IPS-NIHi11 (cell line): ENCODE measurements at regions not wholly inside any gene's neighbourhood (a gene's known extent, or its start where the extent isn't known, plus 50 kb on each side); places are given as distances from the start of the nearest gene placed in this dataset.

Experiments used
- DNase-seq: peaks from one replicate; pipeline ENCODE4 v3.0.0; 2012; ENCODE audit warnings: mixed read lengths, low spot score

- DNase-seq: no peak
Observed at GRCh38 chr2:37838541-37839167, 86.4 kb upstream of the RMDN2 start.

- DNase-seq: no peak
Observed at GRCh38 chr2:37839991-37840390, 85.1 kb upstream of the RMDN2 start.

DNA sequence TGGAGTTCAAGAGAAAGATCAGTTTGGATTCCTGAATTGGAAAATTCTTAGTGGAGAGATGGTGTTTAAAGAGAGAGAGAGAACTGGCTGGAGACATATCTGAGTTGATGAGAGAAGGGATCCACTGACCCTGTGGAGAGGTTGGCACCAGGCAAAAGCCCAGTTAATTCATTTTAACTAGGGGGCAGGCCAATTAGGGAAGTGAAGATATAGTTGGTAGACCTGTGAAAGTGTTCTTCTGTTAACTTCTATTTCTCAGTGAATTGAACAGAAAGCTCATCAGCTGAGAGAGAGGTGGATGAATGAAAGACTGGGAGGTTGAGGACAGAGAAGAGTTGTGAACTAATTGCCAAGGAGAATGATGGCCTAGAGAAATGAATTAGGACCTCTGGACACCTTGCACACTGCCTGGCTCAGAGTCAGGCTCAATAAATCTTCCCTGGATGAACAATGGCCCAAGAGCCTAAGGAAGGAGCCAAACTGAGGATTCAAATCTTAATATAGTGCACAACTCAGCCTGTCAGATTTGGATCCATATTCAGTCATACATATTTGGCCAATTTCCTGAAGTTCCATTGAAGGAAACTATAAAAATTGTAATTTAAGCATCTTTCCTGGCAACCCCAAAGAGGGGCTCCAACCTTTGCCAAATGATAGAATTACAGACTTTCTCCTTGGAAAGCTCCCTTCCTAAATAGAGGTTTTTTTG, 82.2 kb upstream of the RMDN2 start:
- DNase-seq: no peak

DNA sequence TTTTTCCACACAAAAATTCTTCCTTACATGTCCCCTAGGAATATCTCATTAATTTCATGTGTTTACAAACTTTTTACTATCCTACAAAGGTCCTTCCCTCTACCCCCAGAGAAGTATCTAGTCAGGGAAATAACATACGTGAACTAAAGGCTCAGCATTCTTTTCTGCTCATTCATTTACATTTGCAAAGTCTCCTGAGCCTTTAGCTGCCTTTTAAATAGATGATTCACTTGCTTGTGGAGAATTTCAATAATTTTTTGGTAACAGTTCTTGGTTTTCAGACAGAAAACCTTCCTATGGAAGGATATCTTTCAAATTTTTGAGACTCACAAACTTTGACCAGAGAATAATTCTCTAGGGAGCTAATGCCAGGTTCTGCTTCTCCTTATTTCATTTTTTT, 81.5 kb upstream of the RMDN2 start:
- DNase-seq: no peak

GRCh38 chr2:37846207-37846606, 78.9 kb upstream of the RMDN2 start:
- no peak for DNase-seq

GRCh38 chr2:37847792-37848191, 77.3 kb upstream of the RMDN2 start:
- DNase-seq: peak; percentile 26

- DNase-seq: no peak
Observed at GRCh38 chr2:37848451-37848850, 76.6 kb upstream of the RMDN2 start.

GRCh38 chr2:37849911-37850310, 75.2 kb upstream of the RMDN2 start:
- no peak for DNase-seq

DNA sequence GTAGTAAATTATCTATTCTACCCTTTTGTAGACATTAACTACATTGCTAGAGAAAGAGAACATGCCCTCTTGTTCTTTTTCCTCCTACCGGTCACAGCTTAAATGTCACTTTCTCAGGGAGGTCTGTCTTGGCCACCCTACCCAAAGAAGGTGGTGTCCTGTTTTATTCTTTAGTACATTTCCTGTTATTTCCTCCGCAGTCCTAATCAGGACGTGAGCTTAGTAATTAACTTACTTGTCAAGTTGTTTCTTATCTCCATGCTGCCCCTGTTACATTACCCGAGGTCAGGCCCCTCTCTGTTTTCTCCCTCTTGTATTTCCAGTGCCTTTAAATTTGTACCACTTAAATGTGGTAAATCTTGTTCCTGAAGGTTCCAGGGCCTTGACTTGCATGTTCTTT, 73.7 kb upstream of the RMDN2 start:
- no peak for DNase-seq

- DNase-seq: no peak
Observed at GRCh38 chr2:37851828-37852584, 73.1 kb upstream of the RMDN2 start.

- no peak for DNase-seq
Observed at GRCh38 chr2:37852585-37853014, 72.5 kb upstream of the RMDN2 start.

- DNase-seq: no peak
Observed at GRCh38 chr2:37854676-37855282, 70.3 kb upstream of the RMDN2 start.

- DNase-seq: no peak
Observed at GRCh38 chr2:37855283-37856041, 69.6 kb upstream of the RMDN2 start.

DNA sequence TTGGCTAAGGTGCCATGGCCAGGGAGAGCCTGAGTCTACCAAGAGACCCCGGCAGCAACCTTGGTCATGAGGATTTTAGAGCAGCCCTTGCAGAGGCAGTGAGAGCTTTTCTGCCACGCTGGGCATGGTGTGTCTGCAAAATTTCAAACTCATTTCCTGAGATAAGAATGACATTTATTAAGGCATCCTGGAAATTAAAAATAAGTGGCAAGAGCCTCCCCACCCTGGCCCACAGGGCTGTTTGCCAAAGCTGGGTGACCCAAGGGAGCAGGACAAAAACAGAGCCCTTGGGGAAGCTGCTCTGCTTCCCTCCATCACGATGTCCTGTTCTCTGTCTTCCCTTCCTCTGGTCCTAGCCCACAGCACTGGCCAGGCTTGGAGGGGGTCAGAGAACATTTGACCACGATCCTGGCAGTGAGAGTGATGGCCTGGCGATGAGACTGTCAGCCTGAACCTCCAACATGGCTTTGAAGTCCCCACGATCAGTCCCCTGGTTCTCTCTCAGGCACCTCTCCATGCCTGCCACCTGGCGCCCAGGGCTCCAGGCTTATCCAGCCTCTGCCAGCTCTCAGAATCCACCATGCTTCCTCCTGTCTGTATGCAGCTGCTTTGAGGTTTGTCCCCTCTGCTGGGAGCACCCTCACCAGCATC, 68.9 kb upstream of the RMDN2 start:
- DNase-seq: no peak

DNA sequence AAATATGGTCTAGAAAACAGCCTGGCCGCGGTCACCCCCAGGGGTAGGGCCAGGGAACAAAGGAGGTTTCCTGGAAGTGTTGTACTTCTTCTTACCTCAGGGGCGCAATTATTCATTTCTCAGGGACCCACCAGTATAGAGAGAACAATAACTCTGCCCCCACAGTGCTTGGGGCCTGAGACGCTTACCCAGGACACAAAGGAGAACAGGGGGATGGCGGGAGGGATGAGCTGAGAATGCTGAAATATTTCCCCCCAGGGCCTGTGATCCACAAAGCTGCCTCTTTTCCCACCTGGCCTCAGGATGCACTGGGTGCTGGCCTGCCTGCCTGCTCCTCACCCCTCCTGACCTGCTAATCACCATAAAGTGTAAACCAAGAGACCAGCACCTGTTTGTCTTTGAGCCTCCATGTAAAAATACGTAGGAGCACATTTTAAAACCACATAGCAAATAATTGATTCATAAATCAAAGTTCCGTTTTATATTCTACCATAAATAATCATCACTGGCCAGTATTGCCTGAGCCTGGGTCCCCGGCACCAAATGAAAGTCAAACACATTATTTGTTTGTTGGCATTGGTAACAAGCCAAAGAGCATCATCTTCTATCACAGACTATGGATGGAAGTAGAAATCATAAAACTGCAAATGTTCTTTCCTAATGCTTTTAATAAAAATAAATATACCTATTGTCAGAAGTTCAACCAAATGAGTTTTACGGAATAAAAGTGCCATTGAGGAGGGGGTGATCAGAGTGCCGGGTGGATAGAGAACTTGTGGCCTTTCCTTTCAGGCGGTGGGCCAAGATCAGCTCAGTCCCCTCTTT, 67.3 kb upstream of the RMDN2 start:
- peak; percentile 16 for DNase-seq

GRCh38 chr2:37858400-37858711, 66.7 kb upstream of the RMDN2 start:
- DNase-seq: peak; percentile 15

GRCh38 chr2:37858725-37859267, 66.3 kb upstream of the RMDN2 start:
- DNase-seq: no peak

DNA sequence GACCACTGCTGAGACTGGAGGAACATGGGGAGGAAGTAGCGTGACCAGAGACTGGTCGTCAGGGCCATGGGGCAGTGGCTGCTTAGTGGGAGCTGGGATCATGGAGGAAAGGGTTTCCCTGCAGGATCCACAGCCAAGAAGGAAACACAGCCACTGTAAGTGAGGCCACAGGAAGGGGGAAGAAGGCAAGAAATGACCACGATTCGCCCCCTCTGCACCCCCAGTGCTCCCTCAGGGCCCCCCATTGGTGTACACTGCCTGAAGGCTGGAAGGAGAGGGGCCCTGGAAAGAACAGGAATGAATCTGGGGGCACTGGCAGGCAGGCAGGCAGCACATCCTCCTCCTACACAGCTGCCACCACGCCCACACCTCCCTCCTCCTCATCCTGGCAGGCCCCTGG, 62.5 kb upstream of the RMDN2 start:
- DNase-seq: no peak

- no peak for DNase-seq
Observed at GRCh38 chr2:37864217-37864616, 60.9 kb upstream of the RMDN2 start.

- no peak for DNase-seq
Observed at GRCh38 chr2:37865640-37866039, 59.4 kb upstream of the RMDN2 start.
